ENCODE measurements at regions not wholly inside any gene's neighbourhood (a gene's known extent, or its start where the extent isn't known, plus 50 kb on each side); places are given as distances from the start of the nearest gene placed in this dataset.

DNA sequence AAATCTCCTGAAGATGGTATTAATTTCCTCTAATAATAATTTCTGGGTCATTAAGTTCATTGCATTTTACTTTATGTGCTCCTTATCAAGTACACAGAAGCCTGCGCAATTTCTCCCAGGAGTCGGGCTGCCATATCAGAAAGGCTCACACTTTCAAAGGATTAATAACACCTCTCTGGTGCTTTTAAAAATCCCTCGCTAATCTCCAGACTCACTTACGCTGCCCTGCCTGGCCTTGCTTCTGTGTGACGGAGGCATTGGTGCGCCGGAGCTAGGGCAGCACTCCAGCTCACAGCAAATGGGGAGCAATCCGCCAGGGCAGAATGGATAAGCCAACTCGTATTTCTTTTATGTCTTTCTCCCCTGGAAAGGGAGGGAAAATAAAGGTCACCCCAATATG, 300.8 kb downstream of the EFNB2 start:
- TF ChIP-seq YY1 (IDR thresholded peaks at IDR 0.05; ENCODE audit: low read depth) (no peak), EGR1 (IDR thresholded peaks at IDR 0.05) (no peak), TCF12 (IDR thresholded peaks at IDR 0.05; ENCODE audit: low read depth) (no peak), TEAD4 (IDR thresholded peaks at IDR 0.05) (no peak), CREB1 (IDR thresholded peaks at IDR 0.05; ENCODE audit: low read depth) (no peak), REST (IDR thresholded peaks at IDR 0.05; ENCODE audit: low read depth) (no peak)
